GM18858 (cell line): ENCODE measurements at regions not wholly inside any gene's neighbourhood (a gene's known extent, or its start where the extent isn't known, plus 50 kb on each side); places are given as distances from the start of the nearest gene placed in this dataset.
A peak's percentile ranks its signal among the peaks of the same experiment; 100 is the strongest.

ENCODE experiments used
- ATAC-seq: cut with Tn5 transposase; IDR thresholded peaks from one replicate; pipeline ENCODE4 v1.9.1; 2021; ENCODE audit not compliant: unreplicated experiment

GRCh38 chr10:83564889-83565588 is 574.3 kb upstream of the GHITM start:
- ATAC-seq = no peak

GRCh38 chr10:83572036-83572435 is 567.3 kb upstream of the GHITM start:
- no peak for ATAC-seq

GRCh38 chr10:83574770-83575169 is 564.5 kb upstream of the GHITM start:
- peak; percentile 52 for ATAC-seq

- no peak for ATAC-seq
Measured at GRCh38 chr10:83577421-83577820, 561.9 kb upstream of the GHITM start.

GRCh38 chr10:83580373-83581012 is 558.8 kb upstream of the GHITM start:
- ATAC-seq = no peak

GRCh38 chr10:83582407-83583095 is 556.8 kb upstream of the GHITM start:
- ATAC-seq = no peak

GRCh38 chr10:83585686-83586085 is 553.6 kb upstream of the GHITM start:
- ATAC-seq = no peak

- ATAC-seq = no peak
Measured at GRCh38 chr10:83592337-83592935, 546.9 kb upstream of the GHITM start.

- peak; percentile 100 for ATAC-seq
Measured at GRCh38 chr10:83603708-83604107, 535.6 kb upstream of the GHITM start.

GRCh38 chr10:83605783-83606630 is 533.3 kb upstream of the GHITM start:
- ATAC-seq = no peak

- no peak for ATAC-seq
Measured at GRCh38 chr10:83607959-83608745, 531.2 kb upstream of the GHITM start.

GRCh38 chr10:83612050-83612449 is 527.3 kb upstream of the GHITM start:
- ATAC-seq = no peak

GRCh38 chr10:83612746-83613145 is 526.6 kb upstream of the GHITM start:
- ATAC-seq = no peak

GRCh38 chr10:83617172-83617571 is 522.1 kb upstream of the GHITM start:
- no peak for ATAC-seq

GRCh38 chr10:83617692-83618545 is 521.4 kb upstream of the GHITM start:
- ATAC-seq = no peak

- no peak for ATAC-seq
Measured at GRCh38 chr10:83625831-83626360, 513.4 kb upstream of the GHITM start.

- ATAC-seq = no peak
Measured at GRCh38 chr10:83632701-83633100, 506.6 kb upstream of the GHITM start.

GRCh38 chr10:83633547-83633946 is 505.8 kb upstream of the GHITM start:
- no peak for ATAC-seq

- ATAC-seq = no peak
Measured at GRCh38 chr10:83636826-83637225, 502.5 kb upstream of the GHITM start.
